KG1 (cell line): ENCODE measurements at regions not wholly inside any gene's neighbourhood (a gene's known extent, or its start where the extent isn't known, plus 50 kb on each side); places are given as distances from the start of the nearest gene placed in this dataset.
"Not testable (repeated sequence)": the region's sequence is repeated elsewhere in the genome, so short reads cannot be mapped to it uniquely, and the experiment has no call there.

ENCODE experiments used
- DNase-seq: peaks from one replicate; lab custom pipeline; 2025; lab: John Stamatoyannopoulos, UW

DNA sequence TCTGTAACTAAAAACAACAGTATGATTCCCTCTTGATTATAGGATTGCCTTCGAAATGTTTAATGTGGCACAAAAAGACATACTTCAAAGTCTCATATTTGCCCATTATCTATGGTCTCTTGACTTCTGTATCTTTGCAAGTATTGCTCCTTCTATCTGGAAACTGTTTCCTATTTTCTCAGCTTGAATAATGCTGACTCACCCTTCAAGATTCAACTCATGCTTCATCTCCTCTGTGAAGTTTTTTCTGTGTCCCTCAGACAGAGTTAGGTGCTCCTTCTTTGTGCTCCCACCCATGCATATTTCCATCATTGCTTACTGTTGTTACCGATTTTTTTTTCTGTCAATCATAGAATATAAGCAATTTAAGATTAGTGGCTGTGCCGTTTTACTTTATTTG is 192.8 kb upstream of the ROBO1 start:
- no peak for DNase-seq

DNA sequence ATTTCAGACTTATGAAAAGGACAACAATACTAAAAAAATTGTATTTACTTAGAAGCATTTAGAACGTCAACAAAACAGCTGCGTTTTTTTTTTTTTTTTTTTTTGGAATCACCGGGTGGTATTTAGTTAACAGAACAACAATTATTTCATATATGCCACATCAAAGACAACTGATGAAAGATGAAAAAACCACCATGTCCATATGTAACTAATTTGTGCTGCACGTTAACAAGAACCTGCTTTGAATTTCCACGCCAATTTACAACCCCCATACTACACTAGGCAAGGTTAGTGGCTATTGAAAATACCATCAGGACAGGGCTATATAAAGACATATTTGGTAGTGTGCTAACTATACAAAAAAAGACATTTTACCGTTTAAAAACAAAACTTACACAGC is 189.3 kb upstream of the ROBO1 start:
- no peak for DNase-seq

DNA sequence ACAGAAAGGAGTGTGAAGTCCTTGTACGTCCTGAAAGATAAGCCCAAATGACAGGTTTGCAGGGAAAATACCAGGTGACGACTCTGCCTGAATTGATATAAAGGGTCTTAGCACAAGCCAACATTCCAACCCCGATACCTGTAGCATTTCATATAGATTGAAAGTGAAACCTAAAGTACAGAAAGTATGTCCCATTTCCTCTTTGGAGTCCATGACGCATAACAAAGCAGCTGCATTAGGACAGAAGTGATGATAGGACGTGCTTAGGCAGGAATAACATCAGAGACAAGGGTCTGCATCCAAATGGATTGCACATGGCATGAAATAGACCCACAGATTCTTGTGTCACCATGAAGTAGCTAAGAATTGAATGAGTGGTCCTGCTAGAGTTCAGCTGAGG is 187.0 kb upstream of the ROBO1 start:
- no peak for DNase-seq

DNA sequence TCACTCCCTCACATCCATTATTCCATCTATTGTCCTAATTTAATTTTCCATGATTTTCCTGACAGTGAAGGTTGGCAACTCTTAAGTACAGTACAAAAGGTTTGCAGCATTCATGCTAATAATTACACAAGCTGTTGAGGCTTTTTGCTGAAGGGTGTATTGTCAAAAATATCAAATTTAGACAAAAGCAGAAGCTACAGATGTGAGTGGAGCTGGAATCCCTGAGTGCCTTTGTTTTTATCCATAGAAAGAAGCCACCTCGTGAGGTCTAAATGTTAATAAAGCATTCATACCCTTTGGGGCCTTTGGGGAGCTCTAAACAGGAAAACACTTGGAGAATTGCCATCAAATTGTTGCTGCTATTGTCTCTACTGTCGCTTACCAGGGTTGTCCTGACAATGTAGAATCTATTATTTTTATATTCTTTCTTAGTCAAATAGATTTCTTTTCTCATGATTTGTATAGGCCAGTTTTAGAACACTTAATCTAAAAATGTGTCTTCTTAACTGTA is 185.8 kb upstream of the ROBO1 start:
- no peak for DNase-seq

DNA sequence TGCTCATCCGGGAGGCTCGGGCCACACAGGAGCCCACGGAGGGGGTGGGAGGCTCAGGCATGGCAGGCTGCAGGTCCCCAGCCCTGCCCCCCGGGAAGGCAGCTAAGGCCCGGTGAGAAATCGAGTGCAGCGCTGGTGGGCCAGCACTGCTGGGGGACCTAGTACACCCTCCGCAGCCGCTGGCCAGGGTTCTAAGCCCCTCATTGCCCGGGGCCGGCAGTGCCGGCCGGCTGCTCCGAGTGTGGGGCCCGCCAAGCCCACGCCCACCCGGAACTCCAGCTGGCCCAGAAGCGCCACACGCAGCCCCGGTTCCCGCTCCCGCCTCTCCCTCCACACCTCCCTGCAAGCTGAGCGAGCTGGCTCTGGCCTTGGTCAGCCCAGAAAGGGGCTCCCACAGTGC is 183.6 kb upstream of the ROBO1 start:
- not testable (repeated sequence) for DNase-seq

DNA sequence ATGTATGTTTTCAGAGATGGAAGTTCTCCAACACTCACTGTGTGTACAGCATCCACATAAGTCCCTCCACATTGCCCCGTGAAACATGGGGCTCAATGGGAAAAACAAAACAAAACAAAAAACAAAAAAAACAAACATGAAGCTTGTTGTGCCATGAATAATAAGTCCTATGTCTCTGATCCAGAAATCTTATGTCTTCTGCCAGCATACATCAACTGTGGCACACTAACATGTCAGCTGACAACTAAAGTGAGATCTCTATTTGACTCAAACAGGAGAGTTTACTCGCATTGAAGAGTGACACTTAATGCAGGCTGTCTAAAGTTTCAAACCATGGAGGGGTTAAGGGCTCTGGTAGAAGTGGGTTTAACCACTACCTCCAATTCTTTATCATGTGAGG is 180.2 kb upstream of the ROBO1 start:
- DNase-seq, result no peak

DNA sequence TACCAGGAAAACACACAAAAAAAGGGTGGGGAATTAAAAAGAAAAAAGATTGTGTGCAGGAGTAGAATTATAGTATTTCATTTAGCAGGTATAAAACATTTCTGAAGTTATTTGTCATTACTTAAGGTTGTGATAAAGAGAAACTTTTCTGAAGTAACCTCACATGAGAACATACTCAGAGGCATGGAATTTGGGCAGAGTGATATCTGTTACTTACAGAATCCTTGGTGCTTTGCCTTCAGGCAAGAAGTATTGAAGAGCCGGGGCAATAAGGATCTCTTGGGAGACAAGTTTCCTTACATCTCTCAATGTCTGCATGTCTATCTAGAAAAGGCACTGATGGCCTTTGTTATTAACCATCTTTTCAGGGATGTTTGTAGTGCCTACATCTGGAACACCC is 179.7 kb upstream of the ROBO1 start:
- no peak for DNase-seq

DNA sequence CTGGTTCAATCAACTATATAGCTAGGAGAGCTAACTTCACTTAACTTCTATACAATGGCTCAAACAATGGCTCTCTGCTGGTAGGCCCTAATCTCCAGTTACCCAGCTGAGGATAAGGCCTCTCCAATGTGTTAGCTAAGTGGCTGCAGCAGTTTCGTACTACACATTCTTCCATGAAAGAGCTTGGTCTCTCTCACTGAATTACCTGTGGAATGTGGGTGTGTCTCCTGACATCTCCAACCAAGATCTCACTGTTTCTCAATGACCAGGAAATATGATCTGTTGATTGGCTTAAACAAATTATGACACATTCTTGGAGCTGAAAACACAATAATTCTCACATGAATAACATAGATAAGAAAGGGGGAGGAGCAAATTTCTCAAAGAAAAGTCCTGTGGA is 169.8 kb upstream of the ROBO1 start:
- DNase-seq, result no peak

DNA sequence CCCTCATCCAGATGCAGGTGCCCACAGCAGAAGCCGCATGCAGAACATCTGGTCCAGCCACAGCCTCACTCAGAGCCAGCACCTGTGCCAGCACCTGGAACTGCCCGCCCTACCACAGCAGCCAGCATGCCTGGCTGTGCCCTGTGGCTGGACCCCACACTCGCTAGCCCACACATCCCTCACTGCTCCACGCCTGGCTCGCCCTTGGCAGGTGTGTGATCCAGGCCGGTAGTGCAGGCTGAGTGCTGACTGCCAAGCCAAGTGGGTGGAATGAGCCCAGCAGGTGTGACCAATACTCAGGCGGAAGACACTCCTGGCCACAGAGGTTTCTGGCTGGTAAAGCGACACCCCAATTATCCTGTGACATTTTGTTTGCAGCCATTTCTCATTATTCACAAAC is 162.4 kb upstream of the ROBO1 start:
- no peak for DNase-seq

DNA sequence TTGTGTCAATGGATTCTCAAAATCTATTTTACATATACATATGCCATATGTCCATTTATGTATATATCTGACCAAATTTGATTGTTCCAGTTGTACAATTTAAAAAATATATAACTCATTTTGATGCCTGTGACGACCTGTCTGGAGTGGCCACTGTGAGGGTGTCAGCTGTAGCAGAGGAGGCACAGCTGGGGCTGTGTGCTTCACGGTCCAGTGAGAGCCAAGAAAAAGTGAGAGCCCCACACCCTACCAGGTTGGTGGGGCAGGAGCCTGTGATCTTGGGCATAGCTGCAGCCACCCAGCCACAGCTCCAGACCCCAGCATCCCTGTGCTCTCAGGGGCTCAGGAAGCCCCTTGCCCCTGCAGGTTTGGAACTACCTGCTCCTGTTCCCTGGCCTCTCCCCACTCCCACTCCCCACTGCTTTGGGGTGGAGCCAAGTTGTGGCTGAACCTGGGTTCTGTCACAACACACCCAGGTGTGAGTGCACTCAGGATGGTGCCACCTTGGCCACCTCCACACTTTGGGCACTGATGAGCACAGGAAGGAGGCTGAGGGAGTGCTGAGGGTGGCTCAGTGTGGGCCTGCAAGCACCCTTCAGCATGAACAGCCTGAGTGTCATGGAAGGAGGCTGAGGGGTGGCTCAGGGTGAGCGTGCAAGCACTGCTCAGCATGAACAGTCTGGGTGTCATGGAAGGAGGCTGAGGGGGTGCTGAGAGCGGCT is 161.1 kb upstream of the ROBO1 start:
- no peak for DNase-seq

DNA sequence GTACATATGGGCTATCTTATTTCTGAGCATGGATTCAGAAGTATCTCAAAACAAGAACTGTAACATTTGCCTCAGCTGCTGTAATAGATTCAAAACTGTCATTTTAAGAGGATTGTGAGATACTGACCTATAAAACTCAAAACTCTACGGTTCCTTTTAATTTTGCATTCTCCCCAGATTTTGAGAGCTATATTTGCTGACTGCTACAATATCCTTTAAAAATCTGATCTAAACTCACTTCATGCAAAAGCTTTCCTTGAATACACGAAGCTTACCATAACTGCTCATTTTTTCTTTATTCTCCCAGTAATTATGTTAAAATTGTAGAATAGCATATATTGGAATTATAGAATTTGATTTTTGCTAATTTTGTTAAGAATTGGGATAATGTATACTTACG is 158.7 kb upstream of the ROBO1 start:
- DNase-seq, result no peak

DNA sequence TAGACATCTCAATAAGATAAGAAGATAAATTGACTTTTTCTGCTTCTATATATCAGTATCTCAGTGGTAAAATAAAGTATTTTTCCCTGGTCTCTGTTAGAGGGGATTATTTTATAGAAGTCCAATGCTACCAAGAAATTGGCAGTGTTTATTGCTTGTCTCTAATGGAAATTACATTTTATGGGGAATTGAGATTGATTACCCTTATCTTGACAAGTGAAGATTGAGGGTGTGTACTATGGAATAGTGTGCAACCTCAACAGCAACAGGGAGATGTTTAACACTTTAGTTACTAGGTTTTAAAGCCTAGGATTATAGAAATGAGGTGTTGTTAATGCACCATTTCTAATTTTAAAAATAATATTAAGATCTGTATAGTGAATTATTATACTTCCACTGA is 154.8 kb upstream of the ROBO1 start:
- no peak for DNase-seq

DNA sequence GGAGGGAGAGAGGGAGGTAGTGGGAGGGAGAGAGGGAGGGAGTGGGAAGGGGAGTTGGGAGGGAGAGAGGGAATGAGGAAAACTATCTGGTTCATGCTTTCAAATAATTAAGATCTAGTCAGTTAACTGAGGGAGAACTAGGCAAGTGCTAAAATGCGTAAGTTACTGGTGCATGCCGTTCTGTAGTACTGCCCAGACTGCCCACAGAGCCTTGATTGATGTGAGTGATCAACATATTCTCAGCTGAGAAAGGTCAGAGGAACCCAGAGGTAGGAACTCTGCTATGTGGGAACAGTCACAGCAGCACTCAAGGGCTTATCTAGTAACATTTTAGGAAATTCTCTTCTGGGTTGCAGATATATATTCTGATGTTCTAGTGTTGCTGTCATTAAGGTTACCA is 149.8 kb upstream of the ROBO1 start:
- no peak for DNase-seq

DNA sequence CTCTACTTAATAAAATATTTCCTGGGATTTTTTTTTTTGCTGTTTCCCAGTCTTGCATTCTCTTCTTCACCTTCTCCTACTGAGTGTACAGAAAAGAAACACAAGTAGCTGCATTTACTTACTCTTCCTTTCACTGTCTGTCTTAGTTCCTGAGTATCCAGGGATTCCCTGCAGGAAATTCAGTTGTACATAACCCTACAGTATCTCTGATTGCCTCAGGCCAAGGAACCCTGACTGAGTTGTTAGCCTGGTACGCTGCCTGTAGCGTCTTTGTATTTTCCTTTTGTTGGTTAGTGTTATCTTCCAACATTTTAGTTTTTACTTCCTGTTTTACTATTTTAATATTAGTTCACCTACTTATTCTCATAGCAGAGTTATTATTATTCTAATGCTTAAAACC is 142.5 kb upstream of the ROBO1 start:
- no peak for DNase-seq

DNA sequence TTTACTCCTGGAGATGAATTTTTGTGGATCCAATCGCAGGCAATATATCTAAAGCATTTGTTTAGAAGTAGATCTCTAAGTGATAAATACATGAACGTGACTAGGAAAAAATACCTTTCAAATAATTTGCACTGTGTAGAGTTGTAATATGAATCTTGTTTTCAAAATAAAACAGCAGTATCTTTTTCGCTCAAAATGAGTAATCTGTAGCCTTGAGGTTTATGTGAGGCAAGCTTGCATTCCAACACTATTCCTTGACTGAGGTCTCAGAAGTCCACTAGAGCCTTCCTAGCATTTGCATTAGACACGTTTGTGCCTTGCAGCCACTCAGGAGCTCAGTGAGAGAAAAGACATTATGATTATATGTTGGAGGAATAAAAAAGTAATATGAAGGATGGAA is 138.3 kb upstream of the ROBO1 start:
- no peak for DNase-seq

DNA sequence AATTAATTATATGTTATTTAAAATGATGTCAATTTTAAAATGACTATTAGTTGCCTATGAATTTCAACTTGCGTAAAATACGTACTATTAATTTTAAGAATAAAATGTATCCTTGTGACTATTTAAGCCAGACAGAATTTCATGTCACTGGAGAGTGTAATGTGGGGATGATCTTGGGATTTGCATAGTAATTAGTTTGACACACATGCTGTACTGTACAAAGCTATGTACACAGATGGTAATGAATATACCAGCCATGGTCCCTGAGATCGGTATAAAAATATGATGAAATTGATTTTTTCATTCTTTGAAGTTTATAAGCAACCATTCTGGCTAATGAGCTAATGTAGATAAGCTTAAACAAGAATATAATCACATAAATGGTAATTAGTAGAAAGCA is 134.4 kb upstream of the ROBO1 start:
- DNase-seq, result no peak

DNA sequence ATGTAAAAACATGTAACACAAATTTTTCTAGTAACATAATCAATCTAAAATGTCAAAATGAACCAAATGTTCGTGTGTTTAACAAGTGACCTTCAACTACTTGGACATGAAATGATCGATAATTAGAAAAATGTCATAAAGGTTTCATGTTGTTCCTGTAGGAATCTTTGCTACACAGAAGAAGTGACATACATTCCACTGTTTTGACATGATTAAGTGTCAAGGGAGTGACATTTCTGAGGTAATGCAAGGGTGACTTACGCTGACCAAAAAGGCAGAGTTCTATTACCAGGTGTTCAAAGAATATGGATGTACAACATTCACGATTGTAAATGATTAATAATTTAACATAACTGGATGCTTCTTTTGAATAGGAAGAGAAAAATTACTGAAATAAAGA is 131.1 kb upstream of the ROBO1 start:
- DNase-seq, result no peak

DNA sequence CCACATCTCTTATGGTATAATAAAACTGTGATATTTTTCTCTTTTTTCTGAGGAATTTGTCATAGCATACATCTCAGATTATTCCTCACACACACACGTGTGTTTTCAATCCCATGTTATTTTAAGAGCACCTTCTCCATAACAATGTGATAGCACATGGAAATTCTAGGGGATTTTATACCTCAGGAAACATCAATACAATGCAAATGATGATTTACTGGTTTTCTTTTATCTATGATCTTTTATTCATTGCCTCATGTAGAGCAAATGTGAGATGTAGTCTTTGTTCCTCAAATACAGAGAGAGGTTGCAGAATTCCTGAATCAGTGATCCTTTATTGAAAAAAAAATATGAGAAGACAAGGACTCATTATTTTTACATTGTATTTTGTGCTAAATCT is 128.3 kb upstream of the ROBO1 start:
- DNase-seq, result no peak

DNA sequence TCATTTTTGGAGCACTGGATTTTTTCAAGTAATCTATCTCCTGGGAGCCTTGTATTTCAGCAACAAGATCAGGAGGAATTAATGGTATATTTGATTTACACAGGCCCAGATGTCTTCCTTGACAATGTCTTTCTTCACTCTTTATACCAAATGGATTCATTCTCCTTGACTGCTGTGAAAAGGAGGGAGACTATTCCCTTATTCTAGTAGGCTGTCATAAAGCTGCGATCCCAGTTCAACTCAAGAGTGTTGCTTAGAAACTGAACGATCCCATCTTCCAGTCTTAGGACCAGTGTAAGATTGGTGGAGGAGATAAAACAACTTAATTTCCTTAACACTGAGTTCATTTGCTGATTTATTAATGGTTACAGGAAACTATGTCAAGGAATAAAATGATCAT is 119.4 kb upstream of the ROBO1 start:
- no peak for DNase-seq

DNA sequence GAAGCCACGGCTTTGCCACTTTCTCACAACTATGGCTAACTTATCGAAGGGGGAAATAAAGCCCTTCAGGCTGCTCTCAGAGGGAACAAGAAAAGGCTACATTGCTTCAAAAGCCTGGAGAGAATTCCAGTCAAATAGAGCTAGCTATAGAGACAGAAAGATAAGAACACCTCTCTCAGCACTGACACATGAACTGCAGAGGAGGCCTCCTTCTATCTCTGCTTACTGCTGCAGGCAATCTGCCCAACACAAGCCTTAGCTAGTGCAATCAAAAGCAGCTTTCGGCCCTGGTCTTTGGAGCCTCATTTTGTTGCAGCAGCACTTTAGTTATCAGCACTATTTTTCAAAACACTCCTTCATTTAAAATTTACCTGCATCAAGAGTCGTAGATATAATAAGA is 118.4 kb upstream of the ROBO1 start:
- DNase-seq, result no peak

DNA sequence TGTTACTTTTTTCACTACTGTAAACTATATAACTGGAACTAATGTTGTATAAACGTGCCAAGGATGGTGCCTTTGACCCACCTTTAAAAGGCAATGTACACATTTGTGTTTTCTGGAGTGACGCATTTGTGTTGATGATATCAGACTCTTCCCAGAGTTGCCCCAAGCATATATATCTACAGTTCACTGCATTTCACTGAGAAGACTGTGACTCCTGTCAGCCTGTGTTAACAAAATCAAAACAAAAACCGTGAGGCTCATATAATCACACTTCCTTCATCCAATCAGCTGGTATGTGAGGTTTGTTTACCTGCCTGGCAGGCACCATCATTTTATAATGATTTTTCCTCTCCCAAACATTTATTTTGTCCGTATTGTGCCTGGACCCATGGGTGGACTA is 117.6 kb upstream of the ROBO1 start:
- DNase-seq, result no peak

DNA sequence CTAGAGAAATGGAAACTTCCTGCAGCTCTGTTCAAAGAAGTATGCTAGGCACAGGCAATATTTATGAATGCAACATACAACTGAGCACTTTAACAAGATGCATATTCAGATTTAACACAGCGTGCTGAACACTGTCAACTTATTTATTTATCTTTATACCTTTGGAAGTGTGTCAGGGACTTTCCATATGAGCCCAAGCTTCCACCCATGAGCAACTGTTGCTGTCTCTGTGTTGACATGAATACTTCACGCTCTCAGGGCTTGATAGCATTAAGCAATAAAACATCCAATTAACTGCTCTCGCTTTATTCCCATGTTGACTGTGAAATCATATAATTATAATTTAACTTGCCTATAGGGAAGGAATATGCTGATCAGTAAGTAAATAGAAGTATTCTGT is 116.6 kb upstream of the ROBO1 start:
- no peak for DNase-seq

DNA sequence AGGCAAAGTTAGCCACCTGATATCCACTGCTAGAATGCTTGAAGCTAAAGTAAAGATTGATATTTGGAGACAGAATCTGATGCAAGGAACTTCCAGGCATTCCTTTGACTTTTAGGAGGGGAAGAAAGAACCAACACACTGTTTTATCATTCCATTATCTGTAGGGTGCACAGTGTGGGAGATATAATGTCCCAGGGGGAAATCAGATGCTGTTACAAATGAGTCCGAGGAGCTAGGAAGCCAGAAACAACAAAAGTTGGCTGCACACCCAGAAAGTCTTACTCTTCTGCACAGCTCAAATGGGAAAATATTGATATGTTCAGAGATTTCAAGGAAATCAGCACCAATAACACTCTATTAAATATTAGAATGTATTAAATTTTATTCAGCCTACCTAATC is 113.6 kb upstream of the ROBO1 start:
- no peak for DNase-seq

DNA sequence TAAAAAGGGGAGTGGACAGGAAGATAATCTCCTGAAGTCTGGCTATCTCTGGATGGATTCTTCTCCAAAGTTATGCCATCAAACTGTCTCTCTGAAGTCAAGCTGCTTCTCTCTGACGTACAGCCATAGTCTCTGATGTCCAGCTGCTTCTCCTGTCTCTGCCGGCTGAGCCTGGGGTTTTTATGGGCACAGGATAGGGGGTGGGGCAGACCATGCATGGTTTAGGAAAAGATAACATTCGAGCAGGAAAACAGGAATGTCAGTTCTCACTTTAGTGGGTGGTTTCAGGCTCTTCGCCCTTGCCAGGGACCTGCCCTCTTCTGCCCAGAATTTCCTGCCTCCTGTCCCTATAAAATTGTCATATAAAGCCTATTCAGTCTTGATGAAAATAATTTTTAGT is 110.9 kb upstream of the ROBO1 start:
- DNase-seq, result no peak

DNA sequence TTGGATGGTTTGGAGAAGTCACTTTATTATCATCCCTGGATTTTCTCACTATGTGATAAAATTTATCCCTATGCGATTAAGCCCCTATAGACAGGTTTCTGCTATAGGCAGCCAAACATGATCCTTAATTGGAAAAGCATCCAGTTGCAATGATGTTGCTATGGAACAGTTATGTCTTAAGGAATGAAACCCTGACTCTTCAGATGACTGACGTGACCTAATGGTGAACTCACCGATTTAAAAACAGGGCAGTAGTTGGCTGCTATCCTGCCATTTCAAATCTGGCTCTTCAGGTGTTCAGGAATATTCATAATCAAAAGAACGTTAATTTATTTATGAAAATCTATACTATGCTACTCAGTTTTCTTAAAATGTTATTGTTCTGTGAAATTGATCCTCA is 106.8 kb upstream of the ROBO1 start:
- no peak for DNase-seq
